Stomach (tissue), 4 donors: ENCODE measurements at regions not wholly inside any gene's neighbourhood (a gene's known extent, or its start where the extent isn't known, plus 50 kb on each side); places are given as distances from the start of the nearest gene placed in this dataset.

Experiments used
- POLR2A ChIP-seq, 4 donors: fragments of 450-650 bp; IDR thresholded peaks; one replicate each; pipeline ENCODE4 v1.6.1; 2016; ENCODE audit warnings: antibody characterized with exemption in 4 of 4, control low read depth in 2 of 4, mild to moderate bottlenecking in 1 of 4, moderate library complexity in 1 of 4
- POLR2AphosphoS5 ChIP-seq, 3 donors: sonication (generic); formaldehyde crosslinking; IDR thresholded peaks; one replicate each; pipeline ENCODE4 v1.6.1; 2016; ENCODE audit warnings: antibody characterized with exemption in 3 of 3
- TF ChIP-seq, protein P1 (sequence below), 7 experiments: fragments of 450-650 bp in 4 of 7; fragments of 200-600 bp in 3 of 7; sonication (generic) in 3 of 7; IDR thresholded peaks; one replicate each; pipeline ENCODE4 v1.5.1; 2016 to 2019; ENCODE audit warnings: antibody characterized with exemption in 7 of 7, control low read depth in 2 of 7, mild to moderate bottlenecking in 1 of 7

DNA sequence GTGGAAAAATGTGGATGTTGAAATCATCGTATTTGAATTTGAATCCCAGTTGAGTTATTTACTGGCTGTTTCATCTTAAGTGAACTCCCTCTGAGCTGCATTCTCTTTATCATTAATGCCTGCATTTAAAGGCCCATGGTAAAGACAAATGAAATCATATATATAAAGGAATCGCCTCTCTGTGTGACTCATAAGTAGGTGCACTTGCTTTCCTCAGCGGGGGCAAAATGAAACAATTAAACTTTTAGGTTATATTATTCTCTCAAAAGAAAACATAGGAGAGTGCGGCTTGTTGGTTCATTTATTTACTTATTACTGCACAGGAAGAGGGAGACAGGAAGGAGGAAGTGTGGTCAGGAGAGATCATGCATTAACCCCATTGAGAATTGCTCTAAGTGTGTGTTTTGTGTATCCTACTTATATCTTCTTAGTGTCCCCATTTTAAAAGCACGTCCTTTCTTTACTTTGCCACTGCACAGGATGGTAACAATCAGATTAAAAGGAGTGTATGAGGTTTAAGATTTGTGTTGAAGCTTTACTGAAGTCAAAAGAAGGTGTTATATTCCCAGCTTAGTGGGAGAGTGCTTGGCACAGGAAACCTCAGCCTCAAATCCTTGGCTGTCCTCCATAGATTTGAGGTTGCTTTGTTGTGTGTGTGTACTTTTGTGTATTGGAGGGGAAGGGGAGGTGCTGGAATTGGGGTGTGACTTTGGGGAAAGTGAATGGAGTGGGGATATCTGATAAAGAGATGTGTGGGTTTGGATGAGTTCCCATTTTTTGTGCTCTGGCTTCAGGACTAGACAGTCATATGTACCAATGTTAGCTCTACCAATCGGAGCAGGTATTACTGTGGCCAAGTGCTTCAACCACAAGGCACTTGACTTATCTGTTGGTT, 595.8 kb upstream of the NR2F2 start:
- no peak for TF ChIP-seq POLR2A (IDR thresholded peaks at IDR 0.05)
- TF ChIP-seq, protein P1, sequence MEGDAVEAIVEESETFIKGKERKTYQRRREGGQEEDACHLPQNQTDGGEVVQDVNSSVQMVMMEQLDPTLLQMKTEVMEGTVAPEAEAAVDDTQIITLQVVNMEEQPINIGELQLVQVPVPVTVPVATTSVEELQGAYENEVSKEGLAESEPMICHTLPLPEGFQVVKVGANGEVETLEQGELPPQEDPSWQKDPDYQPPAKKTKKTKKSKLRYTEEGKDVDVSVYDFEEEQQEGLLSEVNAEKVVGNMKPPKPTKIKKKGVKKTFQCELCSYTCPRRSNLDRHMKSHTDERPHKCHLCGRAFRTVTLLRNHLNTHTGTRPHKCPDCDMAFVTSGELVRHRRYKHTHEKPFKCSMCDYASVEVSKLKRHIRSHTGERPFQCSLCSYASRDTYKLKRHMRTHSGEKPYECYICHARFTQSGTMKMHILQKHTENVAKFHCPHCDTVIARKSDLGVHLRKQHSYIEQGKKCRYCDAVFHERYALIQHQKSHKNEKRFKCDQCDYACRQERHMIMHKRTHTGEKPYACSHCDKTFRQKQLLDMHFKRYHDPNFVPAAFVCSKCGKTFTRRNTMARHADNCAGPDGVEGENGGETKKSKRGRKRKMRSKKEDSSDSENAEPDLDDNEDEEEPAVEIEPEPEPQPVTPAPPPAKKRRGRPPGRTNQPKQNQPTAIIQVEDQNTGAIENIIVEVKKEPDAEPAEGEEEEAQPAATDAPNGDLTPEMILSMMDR (IDR thresholded peaks at IDR 0.05): no peak
- no peak for TF ChIP-seq POLR2AphosphoS5 (IDR thresholded peaks at IDR 0.05)
